Nephron (organoid): ENCODE measurements at regions not wholly inside any gene's neighbourhood (a gene's known extent, or its start where the extent isn't known, plus 50 kb on each side); places are given as distances from the start of the nearest gene placed in this dataset.
A peak's percentile ranks its signal among the peaks of the same experiment; 100 is the strongest.
"Not testable (repeated sequence)": the region's sequence is repeated elsewhere in the genome, so short reads cannot be mapped to it uniquely, and the experiment has no call there.

ENCODE experiments used
- H3K27ac Mint-ChIP-seq, 3 experiments: 2 replicates each; pipeline ENCODE4 v1.8.0; 2020; ENCODE audit warnings: mixed read lengths in 3 of 3, mild to moderate bottlenecking in 2 of 3, moderate library complexity in 1 of 3
- H3K27me3 Mint-ChIP-seq: 2 replicates; pipeline ENCODE4 v1.8.0; 2021; ENCODE audit warnings: low read depth, mild to moderate bottlenecking, moderate library complexity, mixed read lengths
- H3K36me3 Mint-ChIP-seq: 2 replicates; pipeline ENCODE4 v1.8.0; 2020; ENCODE audit warnings: low read depth, mixed read lengths
- H3K4me1 Mint-ChIP-seq: 2 replicates; pipeline ENCODE4 v1.8.0; 2020; ENCODE audit warnings: mixed read lengths
- H3K4me3 Mint-ChIP-seq, 3 experiments: 2 replicates each; pipeline ENCODE4 v1.8.0; 2020; ENCODE audit warnings: mild to moderate bottlenecking in 3 of 3, mixed read lengths in 3 of 3, moderate library complexity in 2 of 3
- H3K9me3 Mint-ChIP-seq: 2 replicates; pipeline ENCODE4 v1.8.0; 2020; ENCODE audit warnings: mixed read lengths
- TF ChIP-seq, protein P1 (sequence below), 3 experiments: fragments of 200-600 bp; sonication (generic); IDR thresholded peaks; one replicate each; pipeline ENCODE4 v1.5.0; 2021; ENCODE audit warnings: antibody characterized with exemption in 3 of 3; ENCODE audit not compliant: unreplicated experiment in 3 of 3

DNA sequence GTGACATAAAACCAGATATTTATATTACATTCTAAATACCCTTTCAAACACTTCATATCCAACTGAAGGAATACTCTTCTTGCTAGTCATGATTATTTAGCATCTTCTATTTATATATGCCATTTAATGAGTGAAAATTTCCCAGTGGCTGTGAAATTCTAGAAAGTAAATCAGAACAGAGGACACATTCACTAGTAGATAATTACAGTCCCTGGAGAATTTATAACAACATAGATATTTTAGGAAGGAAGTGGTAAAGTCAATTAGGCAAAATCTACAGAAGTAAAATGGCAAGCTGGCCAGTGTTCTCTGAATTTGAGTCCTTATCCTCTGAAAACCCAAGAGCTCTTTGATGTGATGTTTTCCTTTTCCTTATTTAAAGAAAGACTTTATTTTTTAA lies 121.8 kb downstream of the PMAIP1 start:
- TF ChIP-seq, protein P1, sequence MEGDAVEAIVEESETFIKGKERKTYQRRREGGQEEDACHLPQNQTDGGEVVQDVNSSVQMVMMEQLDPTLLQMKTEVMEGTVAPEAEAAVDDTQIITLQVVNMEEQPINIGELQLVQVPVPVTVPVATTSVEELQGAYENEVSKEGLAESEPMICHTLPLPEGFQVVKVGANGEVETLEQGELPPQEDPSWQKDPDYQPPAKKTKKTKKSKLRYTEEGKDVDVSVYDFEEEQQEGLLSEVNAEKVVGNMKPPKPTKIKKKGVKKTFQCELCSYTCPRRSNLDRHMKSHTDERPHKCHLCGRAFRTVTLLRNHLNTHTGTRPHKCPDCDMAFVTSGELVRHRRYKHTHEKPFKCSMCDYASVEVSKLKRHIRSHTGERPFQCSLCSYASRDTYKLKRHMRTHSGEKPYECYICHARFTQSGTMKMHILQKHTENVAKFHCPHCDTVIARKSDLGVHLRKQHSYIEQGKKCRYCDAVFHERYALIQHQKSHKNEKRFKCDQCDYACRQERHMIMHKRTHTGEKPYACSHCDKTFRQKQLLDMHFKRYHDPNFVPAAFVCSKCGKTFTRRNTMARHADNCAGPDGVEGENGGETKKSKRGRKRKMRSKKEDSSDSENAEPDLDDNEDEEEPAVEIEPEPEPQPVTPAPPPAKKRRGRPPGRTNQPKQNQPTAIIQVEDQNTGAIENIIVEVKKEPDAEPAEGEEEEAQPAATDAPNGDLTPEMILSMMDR (IDR thresholded peaks at IDR 0.05; ENCODE audit: unreplicated experiment in 3 of 3): no peak
- Mint-ChIP-seq H3K27ac (no peak overlapping the region), H3K36me3 (no peaks in the 10 kb centered on the region), H3K4me3 (no peak overlapping the region), H3K9me3 (no peaks in the 10 kb centered on the region), H3K4me1 (peaks cover 12% of the 10 kb centered on the region), H3K27me3 (no peaks in the 10 kb centered on the region)

DNA sequence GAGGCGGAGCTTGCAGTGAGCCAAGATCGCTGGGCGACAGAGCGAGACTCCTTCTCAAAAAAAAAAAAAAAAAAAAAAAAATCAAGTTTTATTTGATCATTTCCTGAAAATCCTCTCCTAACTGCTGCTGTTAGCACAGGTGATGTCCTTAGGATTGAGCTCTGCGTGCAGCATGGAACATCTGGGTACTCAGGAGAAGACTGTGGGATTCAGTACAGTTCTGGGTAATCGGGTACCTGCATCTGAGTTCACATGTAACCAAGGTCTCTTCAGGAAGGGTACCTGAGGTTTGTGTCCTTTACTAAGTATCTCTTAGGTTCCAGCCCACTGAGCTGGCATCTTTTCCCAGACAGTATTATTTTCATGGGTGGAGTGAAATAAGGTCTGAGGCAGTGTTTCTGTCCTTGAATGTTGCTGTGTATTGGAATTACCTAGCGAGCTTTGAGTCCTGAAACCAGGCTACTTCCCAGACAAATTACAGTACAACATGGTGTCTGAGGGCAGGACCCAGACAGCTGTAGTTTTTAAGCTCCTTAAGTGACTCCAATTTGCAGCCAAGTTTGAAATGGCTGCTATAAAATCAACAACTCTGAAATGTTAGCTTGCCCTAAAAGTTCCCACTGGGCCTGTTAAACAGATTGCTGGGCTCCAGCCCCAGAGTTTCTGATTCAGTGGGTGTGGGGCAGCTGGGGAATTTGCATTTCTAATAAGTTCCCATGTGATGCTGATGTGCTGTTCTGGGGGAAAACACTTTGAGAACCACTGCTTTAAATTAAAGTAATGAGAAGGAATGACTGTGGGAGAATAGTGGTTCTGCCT lies 120.5 kb downstream of the PMAIP1 start:
- Mint-ChIP-seq H3K27me3 (no peaks in the 10 kb centered on the region), H3K36me3 (no peaks in the 10 kb centered on the region), H3K9me3 (no peaks in the 10 kb centered on the region), H3K4me1 (peaks cover 12% of the 10 kb centered on the region), H3K4me3 (no peak overlapping the region), H3K27ac (peak overlapping the region; percentile 44 to 61 (median 59))
- TF ChIP-seq, protein P1 (IDR thresholded peaks at IDR 0.05; ENCODE audit: unreplicated experiment in 3 of 3): no peak

DNA sequence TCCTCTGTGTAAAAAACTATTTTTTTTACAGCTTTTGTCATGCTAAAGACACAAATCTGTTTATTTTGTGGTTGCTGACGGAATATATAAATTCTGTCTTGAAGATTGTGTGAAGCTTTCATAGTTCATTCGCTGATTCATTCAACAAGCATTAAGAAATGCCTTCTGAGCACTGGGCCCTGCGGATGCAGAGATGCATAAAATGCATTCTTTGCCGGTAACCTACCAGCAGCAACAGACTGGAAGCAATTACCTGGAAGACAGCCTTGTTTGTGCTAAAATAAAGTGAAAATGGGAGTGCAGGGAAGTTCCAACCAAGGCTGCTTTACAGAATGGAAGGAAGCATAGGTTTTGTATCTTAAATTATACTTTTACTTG lies 119.7 kb downstream of the PMAIP1 start:
- Mint-ChIP-seq H3K27ac (peak overlapping the region in 1 of 3 experiments; percentile 44), H3K27me3 (no peaks in the 10 kb centered on the region), H3K4me3 (no peak overlapping the region), H3K4me1 (peaks cover 12% of the 10 kb centered on the region), H3K36me3 (no peaks in the 10 kb centered on the region), H3K9me3 (no peaks in the 10 kb centered on the region)
- TF ChIP-seq, protein P1 (IDR thresholded peaks at IDR 0.05; ENCODE audit: unreplicated experiment in 3 of 3): no peak

DNA sequence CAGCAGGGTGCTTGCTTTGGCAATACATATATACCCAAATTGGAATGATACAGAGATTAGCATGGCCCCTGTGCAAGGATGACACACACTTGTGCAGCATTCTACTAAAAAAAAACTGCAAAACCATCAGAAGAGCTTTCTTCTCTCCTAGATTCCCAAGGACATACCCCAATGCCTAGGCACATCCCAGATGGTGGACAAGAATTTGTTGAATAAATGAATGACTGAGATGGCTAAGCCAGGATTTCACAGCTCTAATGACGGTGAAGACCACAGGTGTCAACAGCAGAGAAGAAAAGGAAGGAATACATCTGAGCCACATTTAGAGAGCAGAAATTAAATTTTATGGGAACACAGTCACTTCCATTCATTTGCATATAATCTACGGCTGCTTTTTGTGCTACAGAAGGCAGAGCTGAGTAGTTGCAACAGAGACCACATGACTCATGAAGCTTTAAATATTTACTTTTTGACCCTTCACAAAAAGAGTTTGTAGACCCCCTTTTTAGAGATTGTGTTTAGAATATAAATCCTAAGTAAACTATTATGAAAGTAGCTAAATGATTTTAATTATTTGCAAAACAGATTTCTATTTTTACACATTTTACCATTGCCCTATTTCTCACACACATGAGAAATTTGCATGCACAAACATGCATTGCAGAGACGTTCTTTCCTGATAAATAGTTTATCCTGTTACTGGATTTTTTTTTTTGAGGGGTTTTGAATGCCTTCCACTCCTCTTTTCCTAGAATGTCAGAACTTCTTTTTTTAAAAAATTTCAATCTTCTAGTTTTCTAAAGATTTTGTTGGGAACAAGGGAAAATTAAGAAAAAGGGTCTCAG lies 119.0 kb downstream of the PMAIP1 start:
- H3K27me3 Mint-ChIP-seq: no peaks in the 10 kb centered on the region
- peaks cover 3% of the 10 kb centered on the region for H3K9me3 Mint-ChIP-seq
- no peak overlapping the region for H3K4me3 Mint-ChIP-seq
- TF ChIP-seq, protein P1 (IDR thresholded peaks at IDR 0.05; ENCODE audit: unreplicated experiment in 3 of 3): no peak
- H3K4me1 Mint-ChIP-seq: peaks cover 12% of the 10 kb centered on the region
- H3K27ac Mint-ChIP-seq: peak overlapping the region in 1 of 3 experiments; percentile 44
- H3K36me3 Mint-ChIP-seq: no peaks in the 10 kb centered on the region

DNA sequence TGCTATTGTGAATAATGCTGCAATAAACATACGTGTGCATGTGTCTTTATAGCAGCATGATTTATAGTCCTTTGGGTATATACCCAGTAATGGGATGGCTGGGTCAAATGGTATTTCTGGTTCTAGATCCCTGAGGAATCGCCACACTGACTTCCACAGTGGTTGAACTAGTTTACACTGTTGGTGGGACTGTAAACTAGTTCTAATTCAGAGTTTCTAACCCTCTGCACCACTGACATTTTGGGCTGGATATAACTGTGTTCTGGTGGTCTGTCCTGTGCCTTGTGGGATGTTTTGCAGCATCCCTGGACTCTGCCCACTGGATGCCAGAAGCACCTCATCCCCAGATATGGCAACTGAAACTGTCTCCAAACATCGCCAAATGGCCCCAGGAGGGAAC lies 118.3 kb downstream of the PMAIP1 start:
- not testable (repeated sequence) for H3K9me3 Mint-ChIP-seq, H3K4me3 Mint-ChIP-seq

DNA sequence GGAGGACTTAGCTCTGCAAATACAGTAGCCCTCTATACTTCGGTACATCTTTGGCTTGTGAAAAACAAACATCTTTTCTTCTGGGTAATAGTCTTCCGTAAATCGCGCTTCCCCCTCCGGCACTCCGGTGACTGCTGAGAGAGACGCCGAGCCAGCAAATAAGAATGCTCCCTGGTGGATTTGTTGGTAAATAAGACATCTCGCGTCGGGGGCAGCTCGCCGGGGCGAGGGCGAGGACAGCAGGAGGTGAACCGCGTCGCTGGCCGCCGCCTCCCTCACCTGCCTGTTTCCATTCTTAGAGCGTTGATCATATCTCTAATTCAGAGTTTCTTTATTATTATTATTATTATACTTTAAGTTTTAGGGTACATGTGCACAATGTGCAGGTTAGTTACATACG lies 117.6 kb downstream of the PMAIP1 start:
- TF ChIP-seq, protein P1 (IDR thresholded peaks at IDR 0.05; ENCODE audit: unreplicated experiment in 3 of 3): no peak
- H3K4me3 Mint-ChIP-seq: no peak overlapping the region
- H3K27ac Mint-ChIP-seq: no peak overlapping the region
- H3K4me1 Mint-ChIP-seq: peaks cover 12% of the 10 kb centered on the region
- peaks cover 9% of the 10 kb centered on the region for H3K9me3 Mint-ChIP-seq
- no peaks in the 10 kb centered on the region for H3K27me3 Mint-ChIP-seq
- H3K36me3 Mint-ChIP-seq: no peaks in the 10 kb centered on the region

More for the DNA sequence above, 118.3 kb downstream of the PMAIP1 start:
- peaks cover 12% of the 10 kb centered on the region for H3K4me1 Mint-ChIP-seq
- not testable (repeated sequence) for H3K36me3 Mint-ChIP-seq, H3K27me3 Mint-ChIP-seq, H3K27ac Mint-ChIP-seq

DNA sequence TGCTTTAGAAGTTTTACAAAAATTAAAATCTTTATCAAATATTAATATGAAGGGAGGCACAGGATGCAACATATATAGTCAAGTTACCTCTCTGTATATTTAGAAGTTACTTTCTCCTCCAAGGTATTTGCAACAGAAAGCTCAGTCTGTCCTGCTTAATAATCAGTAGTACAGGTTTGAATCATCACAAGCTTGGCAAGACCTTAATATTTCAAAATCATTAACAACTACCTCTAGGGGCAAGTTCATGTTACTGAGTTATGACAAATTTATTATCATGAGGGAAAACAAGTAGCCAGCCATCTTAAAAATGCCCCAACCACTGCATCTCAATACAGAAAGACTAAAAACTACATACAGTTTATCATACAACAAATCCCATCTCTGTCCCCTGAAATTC lies 116.0 kb downstream of the PMAIP1 start:
- not testable (repeated sequence) for H3K36me3 Mint-ChIP-seq, H3K4me1 Mint-ChIP-seq, H3K4me3 Mint-ChIP-seq, H3K27ac Mint-ChIP-seq, H3K27me3 Mint-ChIP-seq
- peaks cover 17% of the 10 kb centered on the region for H3K9me3 Mint-ChIP-seq

DNA sequence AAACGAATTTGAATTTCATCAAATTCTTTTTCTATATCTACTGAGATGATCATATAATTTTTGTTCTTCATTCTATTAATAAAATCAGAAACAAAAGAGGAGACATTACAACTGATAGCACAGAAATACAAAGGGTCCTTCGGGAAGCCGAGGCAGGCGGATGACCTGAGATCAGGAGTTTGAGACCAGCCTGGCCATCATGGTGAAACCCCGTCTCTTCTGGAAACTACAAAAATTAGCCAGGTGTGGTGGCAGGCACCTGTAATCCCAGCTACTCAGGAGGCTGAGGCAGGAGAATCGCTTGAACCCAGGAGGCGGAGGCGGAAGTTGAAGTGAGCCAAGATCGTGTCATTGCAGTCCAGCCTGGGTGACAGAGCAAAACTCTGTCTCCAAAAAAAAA lies 113.4 kb downstream of the PMAIP1 start:
- not testable (repeated sequence) for H3K27ac Mint-ChIP-seq, H3K36me3 Mint-ChIP-seq, H3K27me3 Mint-ChIP-seq, H3K4me3 Mint-ChIP-seq, H3K4me1 Mint-ChIP-seq
- H3K9me3 Mint-ChIP-seq: peaks cover 20% of the 10 kb centered on the region
